Gastroesophageal sphincter (tissue), 3 donors: ENCODE measurements at regions not wholly inside any gene's neighbourhood (a gene's known extent, or its start where the extent isn't known, plus 50 kb on each side); places are given as distances from the start of the nearest gene placed in this dataset.
"Not testable (repeated sequence)": the region's sequence is repeated elsewhere in the genome, so short reads cannot be mapped to it uniquely, and the experiment has no call there.

Experiments used
- CTCF ChIP-seq, 4 experiments: fragments of 200-600 bp in 2 of 4; fragments of 450-650 bp in 2 of 4; sonication (generic) in 1 of 4; IDR thresholded peaks; one replicate each; pipeline ENCODE4 v1.5.1; 2017 to 2019; ENCODE audit warnings: antibody characterized with exemption in 4 of 4, mild to moderate bottlenecking in 2 of 4, moderate library complexity in 2 of 4
- POLR2A ChIP-seq, 2 donors: fragments of 450-650 bp; IDR thresholded peaks; one replicate each; pipeline ENCODE4 v1.6.1; 2017; ENCODE audit warnings: antibody characterized with exemption in 2 of 2, mild to moderate bottlenecking in 2 of 2, moderate library complexity in 1 of 2

DNA sequence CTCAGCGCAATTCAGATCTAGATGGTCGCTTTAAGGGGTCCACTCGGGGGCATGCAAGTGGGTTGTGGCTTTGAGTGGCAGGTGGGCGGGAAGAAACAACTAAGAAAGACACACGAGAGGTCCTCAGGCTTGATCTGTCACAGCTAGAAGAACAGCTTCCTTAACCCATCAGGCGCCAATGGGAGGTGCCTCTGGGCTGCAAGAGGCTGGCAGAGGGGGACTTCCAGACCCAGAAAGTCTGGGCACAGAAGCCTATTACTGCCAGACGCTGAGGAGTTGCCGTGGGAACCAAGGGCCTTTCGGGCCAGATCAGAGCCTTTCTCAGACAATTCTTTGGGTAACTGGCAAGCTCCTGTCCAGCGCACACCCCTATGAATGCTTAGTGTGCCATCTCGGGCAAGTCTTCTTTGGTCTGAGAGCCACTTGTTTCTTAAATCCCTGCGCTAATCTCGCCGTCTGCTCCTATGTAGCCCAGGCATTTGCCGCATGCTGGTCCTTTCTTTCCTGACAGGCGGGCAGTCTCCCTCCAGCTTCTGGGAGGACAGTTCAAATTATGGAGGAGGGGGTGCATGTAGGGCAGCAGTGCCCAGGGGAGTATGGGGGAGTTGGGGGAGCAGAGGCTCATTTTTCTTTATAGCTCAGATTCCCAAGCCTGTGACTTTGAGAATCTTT, 300.9 kb upstream of the ZNF337 start:
- TF ChIP-seq POLR2A, CTCF (IDR thresholded peaks at IDR 0.05): not testable (repeated sequence)
